Hepatocyte (in vitro differentiated cells): ENCODE measurements at regions not wholly inside any gene's neighbourhood (a gene's known extent, or its start where the extent isn't known, plus 50 kb on each side); places are given as distances from the start of the nearest gene placed in this dataset.

Experiments used
- DNase-seq: peaks from one replicate; pipeline ENCODE4 v3.0.0-alpha.2; 2016; ENCODE audit warnings: low spot score
- H2AFZ ChIP-seq: fragments of 200-600 bp; sonication (generic); 2 replicates; pipeline ENCODE4 v1.6.0; 2016; ENCODE audit warnings: antibody characterized with exemption, mild to moderate bottlenecking
- H3K27ac ChIP-seq: fragments of 200-600 bp; sonication (generic); 2 replicates; pipeline ENCODE4 v1.5.1; 2016; ENCODE audit warnings: mild to moderate bottlenecking
- H3K27me3 ChIP-seq: fragments of 200-600 bp; sonication (generic); 2 replicates; pipeline ENCODE4 v1.6.1; 2016
- H3K36me3 ChIP-seq: fragments of 200-600 bp; sonication (generic); replicated peaks from 2 replicates; pipeline ENCODE4 v1.5.1; 2016; ENCODE audit warnings: low read depth; ENCODE audit not compliant: insufficient read depth
- H3K4me1 ChIP-seq: fragments of 200-600 bp; sonication (generic); 2 replicates; pipeline ENCODE4 v1.5.1; 2016; ENCODE audit warnings: mild to moderate bottlenecking, moderate library complexity; ENCODE audit not compliant: insufficient read depth
- H3K4me2 ChIP-seq: fragments of 200-600 bp; sonication (generic); 2 replicates; pipeline ENCODE4 v1.6.0; 2016
- H3K4me3 ChIP-seq: fragments of 200-600 bp; sonication (generic); 2 replicates; pipeline ENCODE4 v1.5.1; 2016; ENCODE audit warnings: mild to moderate bottlenecking
- H3K79me2 ChIP-seq: fragments of 200-600 bp; sonication (generic); 2 replicates; pipeline ENCODE4 v1.6.0; 2017; ENCODE audit warnings: mild to moderate bottlenecking
- H3K9me2 ChIP-seq: fragments of 200-600 bp; sonication (generic); replicated peaks from 2 replicates; pipeline ENCODE4 v1.6.0; 2017; ENCODE audit warnings: mild to moderate bottlenecking; ENCODE audit not compliant: insufficient read depth
- H3K9me3 ChIP-seq: fragments of 200-600 bp; sonication (generic); 2 replicates; pipeline ENCODE4 v1.5.1; 2016; ENCODE audit warnings: low read depth, mild to moderate bottlenecking
- H4K20me1 ChIP-seq: fragments of 200-600 bp; sonication (generic); 2 replicates; pipeline ENCODE4 v1.6.0; 2016; ENCODE audit warnings: mild to moderate bottlenecking; ENCODE audit not compliant: insufficient read depth, poor library complexity, severe bottlenecking
- EZH2 ChIP-seq: fragments of 200-600 bp; sonication (generic); IDR thresholded peaks from 2 replicates; pipeline ENCODE4 v1.6.1; 2016; ENCODE audit warnings: antibody characterized with exemption, mild to moderate bottlenecking, borderline replicate concordance
- EZH2phosphoT487 ChIP-seq: fragments of 200-600 bp; sonication (generic); IDR thresholded peaks from one replicate; pipeline ENCODE4 v1.6.1; 2018; ENCODE audit warnings: antibody characterized with exemption, mild to moderate bottlenecking, low read depth, moderate library complexity; ENCODE audit not compliant: unreplicated experiment, severe bottlenecking
- WGBS: methylation state at CpG from one replicate; pipeline ENCODE4 v1.1.6; 2016; ENCODE audit warnings: low lambda C conversion rate; ENCODE audit errors: missing lambda C conversion rate; 5-methylcytosine and 5-hydroxymethylcytosine counted together
- TF ChIP-seq, protein P1 (sequence below): fragments of 200-600 bp; sonication (generic); IDR thresholded peaks from 2 replicates; pipeline ENCODE4 v1.5.1; 2016; ENCODE audit warnings: antibody characterized with exemption, mild to moderate bottlenecking; ENCODE audit not compliant: poor library complexity

DNA sequence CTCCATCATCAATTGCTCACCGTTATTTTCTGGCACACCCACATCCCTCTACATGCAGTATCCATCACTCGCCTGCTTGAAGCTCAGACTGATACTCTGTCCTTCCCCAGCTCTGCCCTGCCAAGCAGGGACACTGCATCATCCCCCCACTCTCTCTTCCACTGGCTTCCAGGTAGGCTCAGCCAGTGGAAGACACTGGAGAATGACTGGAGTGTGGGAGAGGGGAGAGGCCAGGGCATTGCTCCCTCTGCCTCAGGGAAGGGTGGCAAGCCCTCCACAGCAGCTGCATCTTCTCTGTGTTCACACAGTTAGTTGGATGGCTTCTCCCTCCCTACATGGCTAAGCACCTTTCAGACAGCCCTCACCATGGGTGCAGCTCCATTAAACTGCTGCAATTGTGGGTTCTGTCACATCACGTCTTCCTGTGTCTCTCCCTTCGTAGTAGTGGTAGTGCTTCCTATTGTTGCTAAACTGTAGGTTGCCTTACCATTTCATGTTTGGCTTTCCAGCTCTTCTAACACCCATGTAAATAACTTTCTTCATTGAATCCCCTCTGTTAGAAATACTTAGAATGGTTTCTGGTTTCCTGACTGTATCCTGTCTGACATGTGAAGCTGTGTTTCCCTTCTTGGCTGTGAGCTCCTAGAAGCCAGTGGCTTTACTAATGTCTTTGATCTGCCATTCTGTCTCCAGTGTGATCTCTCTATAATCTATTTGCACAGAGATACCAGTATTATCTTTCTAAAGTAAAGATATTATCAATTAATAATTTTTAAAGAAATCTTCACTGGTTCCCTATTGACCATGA is 483.7 kb upstream of the LRRN3 start:
- Histone ChIP-seq H3K9me2 (no peaks in the 10 kb centered on the region), H3K27me3 (no peaks in the 10 kb centered on the region), H3K4me3 (no peak overlapping the region), H3K27ac (no peak overlapping the region), H2AFZ (no peak overlapping the region), H3K4me1 (no peaks in the 10 kb centered on the region), H3K9me3 (no peaks in the 10 kb centered on the region), H3K4me2 (no peak overlapping the region), H3K36me3 (no peaks in the 10 kb centered on the region), H4K20me1 (no peaks in the 10 kb centered on the region), H3K79me2 (no peaks in the 10 kb centered on the region)
- WGBS = 82% methylated on average over 4 of the region's 4 CpGs
- TF ChIP-seq, protein P1, sequence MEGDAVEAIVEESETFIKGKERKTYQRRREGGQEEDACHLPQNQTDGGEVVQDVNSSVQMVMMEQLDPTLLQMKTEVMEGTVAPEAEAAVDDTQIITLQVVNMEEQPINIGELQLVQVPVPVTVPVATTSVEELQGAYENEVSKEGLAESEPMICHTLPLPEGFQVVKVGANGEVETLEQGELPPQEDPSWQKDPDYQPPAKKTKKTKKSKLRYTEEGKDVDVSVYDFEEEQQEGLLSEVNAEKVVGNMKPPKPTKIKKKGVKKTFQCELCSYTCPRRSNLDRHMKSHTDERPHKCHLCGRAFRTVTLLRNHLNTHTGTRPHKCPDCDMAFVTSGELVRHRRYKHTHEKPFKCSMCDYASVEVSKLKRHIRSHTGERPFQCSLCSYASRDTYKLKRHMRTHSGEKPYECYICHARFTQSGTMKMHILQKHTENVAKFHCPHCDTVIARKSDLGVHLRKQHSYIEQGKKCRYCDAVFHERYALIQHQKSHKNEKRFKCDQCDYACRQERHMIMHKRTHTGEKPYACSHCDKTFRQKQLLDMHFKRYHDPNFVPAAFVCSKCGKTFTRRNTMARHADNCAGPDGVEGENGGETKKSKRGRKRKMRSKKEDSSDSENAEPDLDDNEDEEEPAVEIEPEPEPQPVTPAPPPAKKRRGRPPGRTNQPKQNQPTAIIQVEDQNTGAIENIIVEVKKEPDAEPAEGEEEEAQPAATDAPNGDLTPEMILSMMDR = no peak
- TF ChIP-seq EZH2phosphoT487 (no peak), EZH2 (no peak)
- no peak for DNase-seq

DNA sequence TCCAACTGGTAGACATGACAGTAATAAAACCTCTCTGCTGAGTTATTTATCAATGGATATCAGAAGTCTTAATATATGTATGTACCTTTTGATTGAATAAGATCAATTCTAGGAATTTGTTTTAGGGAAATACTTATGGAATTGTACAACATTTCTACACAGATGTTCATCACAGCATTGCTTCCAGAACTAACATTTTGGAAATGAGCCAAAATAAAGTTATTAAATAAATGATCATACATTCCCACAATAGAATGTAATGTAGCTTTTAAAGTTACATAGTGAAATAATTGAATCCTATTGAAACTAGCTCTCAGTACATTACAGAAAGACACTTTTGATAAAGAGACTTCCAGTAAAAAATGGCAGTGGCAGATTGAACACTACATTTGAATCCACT is 481.6 kb upstream of the LRRN3 start:
- Histone ChIP-seq H4K20me1 (no peaks in the 10 kb centered on the region), H3K27me3 (no peaks in the 10 kb centered on the region), H3K27ac (no peak overlapping the region), H3K4me2 (no peak overlapping the region), H3K4me1 (no peaks in the 10 kb centered on the region), H3K4me3 (no peak overlapping the region), H3K79me2 (no peaks in the 10 kb centered on the region), H2AFZ (no peak overlapping the region), H3K36me3 (no peaks in the 10 kb centered on the region), H3K9me2 (no peaks in the 10 kb centered on the region), H3K9me3 (no peaks in the 10 kb centered on the region)
- no peak for DNase-seq
- TF ChIP-seq EZH2phosphoT487 = no peak
- TF ChIP-seq, protein P1 = no peak
- no peak for TF ChIP-seq EZH2

DNA sequence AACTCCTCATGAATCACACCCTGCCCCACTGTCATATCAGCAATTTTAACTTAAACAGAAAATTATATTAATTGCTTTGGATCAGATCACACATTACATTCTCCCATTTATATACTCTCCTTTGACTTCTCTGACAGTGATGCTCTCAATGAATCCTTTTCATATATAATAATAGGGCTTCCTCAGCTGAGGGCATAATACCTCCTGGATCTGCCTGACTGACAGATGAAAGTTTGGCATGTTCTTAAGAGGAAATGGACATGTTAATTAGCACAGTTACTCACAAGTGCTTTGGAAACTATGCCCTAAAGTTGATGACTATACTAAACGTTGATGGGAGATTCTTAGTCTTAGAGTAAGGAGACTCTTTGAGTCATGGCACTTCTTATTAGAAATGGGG is 478.2 kb upstream of the LRRN3 start:
- no peaks in the 10 kb centered on the region for H3K36me3 ChIP-seq
- no peaks in the 10 kb centered on the region for H3K4me1 ChIP-seq
- H4K20me1 ChIP-seq = no peaks in the 10 kb centered on the region
- H2AFZ ChIP-seq = no peak overlapping the region
- H3K9me3 ChIP-seq = no peaks in the 10 kb centered on the region
- H3K79me2 ChIP-seq = no peaks in the 10 kb centered on the region
- TF ChIP-seq EZH2 = no peak
- TF ChIP-seq EZH2phosphoT487 = no peak
- TF ChIP-seq, protein P1 = no peak
- H3K27ac ChIP-seq = no peak overlapping the region
- no peak overlapping the region for H3K4me3 ChIP-seq
- no peaks in the 10 kb centered on the region for H3K9me2 ChIP-seq
- 52% methylated on average over 1 of the region's 1 CpG for WGBS
- H3K4me2 ChIP-seq = no peak overlapping the region
- H3K27me3 ChIP-seq = no peaks in the 10 kb centered on the region
- DNase-seq = no peak
